ENCODE measurements at regions not wholly inside any gene's neighbourhood (a gene's known extent, or its start where the extent isn't known, plus 50 kb on each side); places are given as distances from the start of the nearest gene placed in this dataset.
A peak's percentile ranks its signal among the peaks of the same experiment; 100 is the strongest.

- DNase-seq, result no peak
Observed at GRCh38 chr11:29782447-29782846, 234.4 kb downstream of the KCNA4 start.

- no peak for DNase-seq
Observed at GRCh38 chr11:29781268-29781667, 235.6 kb downstream of the KCNA4 start.

GRCh38 chr11:29780756-29781155, 236.1 kb downstream of the KCNA4 start:
- no peak for DNase-seq

- no peak for DNase-seq
Observed at GRCh38 chr11:29773656-29774264, 243.1 kb downstream of the KCNA4 start.

GRCh38 chr11:29756871-29757270, 260.0 kb downstream of the KCNA4 start:
- no peak for DNase-seq

GRCh38 chr11:29755474-29755873, 261.4 kb downstream of the KCNA4 start:
- no peak for DNase-seq

- no peak for DNase-seq
Observed at GRCh38 chr11:29751618-29752017, 265.2 kb downstream of the KCNA4 start.

GRCh38 chr11:29750392-29750791, 266.4 kb downstream of the KCNA4 start:
- no peak for DNase-seq

- DNase-seq, result no peak
Observed at GRCh38 chr11:29734287-29734686, 282.5 kb downstream of the KCNA4 start.

GRCh38 chr11:29713831-29714320, 303.0 kb downstream of the KCNA4 start:
- no peak for DNase-seq

GRCh38 chr11:29712616-29713015, 304.2 kb downstream of the KCNA4 start:
- DNase-seq, result no peak

- DNase-seq, result no peak
Observed at GRCh38 chr11:29707924-29708323, 308.9 kb downstream of the KCNA4 start.

- DNase-seq, result no peak
Observed at GRCh38 chr11:29685361-29685760, 331.5 kb downstream of the KCNA4 start.

GRCh38 chr11:29682856-29683255, 334.0 kb downstream of the KCNA4 start:
- DNase-seq, result no peak

GRCh38 chr11:29679996-29680395, 336.8 kb downstream of the KCNA4 start:
- DNase-seq, result no peak

GRCh38 chr11:29676993-29677392, 339.8 kb downstream of the KCNA4 start:
- DNase-seq, result no peak

- no peak for DNase-seq
Observed at GRCh38 chr11:29669310-29669709, 347.5 kb downstream of the KCNA4 start.

GRCh38 chr11:29657709-29658108, 359.1 kb downstream of the KCNA4 start:
- DNase-seq, result no peak

GRCh38 chr11:29656597-29656996, 360.2 kb downstream of the KCNA4 start:
- DNase-seq, result no peak

GRCh38 chr11:29645373-29645772, 371.5 kb downstream of the KCNA4 start:
- DNase-seq, result no peak

GRCh38 chr11:29641201-29641600, 375.6 kb downstream of the KCNA4 start:
- peak in 1 of 3 donors; percentile 10 for DNase-seq

GRCh38 chr11:29634744-29635143, 382.1 kb downstream of the KCNA4 start:
- no peak for DNase-seq

GRCh38 chr11:29634244-29634643, 382.6 kb downstream of the KCNA4 start:
- DNase-seq, result no peak

GRCh38 chr11:29629286-29629685, 387.5 kb downstream of the KCNA4 start:
- DNase-seq, result no peak
